NB4 (cell line): ENCODE measurements at regions not wholly inside any gene's neighbourhood (a gene's known extent, or its start where the extent isn't known, plus 50 kb on each side); places are given as distances from the start of the nearest gene placed in this dataset.
"Not testable (repeated sequence)": the region's sequence is repeated elsewhere in the genome, so short reads cannot be mapped to it uniquely, and the experiment has no call there.

Experiments used
- DNase-seq: peaks from one replicate; pipeline ENCODE4 v3.0.0; 2010; ENCODE audit warnings: low read depth
- H3K4me3 ChIP-seq: one replicate; pipeline ENCODE4 v1.5.1; 2011; ENCODE audit warnings: mild to moderate bottlenecking, low read depth, low read length, moderate library complexity
- CTCF ChIP-seq: IDR thresholded peaks from one replicate; pipeline ENCODE4 v1.5.1; 2012; ENCODE audit warnings: low read depth, low read length
- MAX ChIP-seq: IDR thresholded peaks from 2 replicates; pipeline ENCODE4 v1.6.1; 2011; ENCODE audit warnings: low read depth, low read length
- MYC ChIP-seq: IDR thresholded peaks from 2 replicates; pipeline ENCODE4 v1.6.1; 2011; ENCODE audit warnings: low read depth, low read length
- POLR2A ChIP-seq: IDR thresholded peaks from 2 replicates; pipeline ENCODE4 v1.6.1; 2011; ENCODE audit warnings: mild to moderate bottlenecking; ENCODE audit not compliant: insufficient read length; ENCODE audit errors: extremely low read depth

GRCh38 chr4:141329174-141329569 is 108.5 kb downstream of the ZNF330 start:
- peak; percentile 56 for DNase-seq
- no peak overlapping the region for H3K4me3 ChIP-seq
- TF ChIP-seq POLR2A, result no peak
- no peak for TF ChIP-seq CTCF
- TF ChIP-seq MYC, result no peak
- TF ChIP-seq MAX, result no peak

GRCh38 chr4:141330616-141331015 is 109.9 kb downstream of the ZNF330 start:
- TF ChIP-seq MAX (no peak), POLR2A (no peak), MYC (no peak), CTCF (no peak)
- H3K4me3 ChIP-seq, result no peak overlapping the region
- no peak for DNase-seq

GRCh38 chr4:141331534-141332358 is 111.1 kb downstream of the ZNF330 start:
- H3K4me3 ChIP-seq, result no peak overlapping the region
- TF ChIP-seq MYC (no peak), CTCF (no peak)
- DNase-seq, result no peak

- not testable (repeated sequence) for H3K4me3 ChIP-seq, DNase-seq
Observed at GRCh38 chr4:141332359-141333181, 111.9 kb downstream of the ZNF330 start.

GRCh38 chr4:141333456-141334230 is 112.9 kb downstream of the ZNF330 start:
- not testable (repeated sequence) for H3K4me3 ChIP-seq, DNase-seq

GRCh38 chr4:141335166-141335565 is 114.5 kb downstream of the ZNF330 start:
- no peak for TF ChIP-seq POLR2A
- TF ChIP-seq MYC, result no peak
- no peak for TF ChIP-seq MAX
- TF ChIP-seq CTCF, result no peak
- no peak for DNase-seq
- no peak overlapping the region for H3K4me3 ChIP-seq
